ENCODE measurements at regions not wholly inside any gene's neighbourhood (a gene's known extent, or its start where the extent isn't known, plus 50 kb on each side); places are given as distances from the start of the nearest gene placed in this dataset.
"Not testable (repeated sequence)": the region's sequence is repeated elsewhere in the genome, so short reads cannot be mapped to it uniquely, and the experiment has no call there.

- not testable (repeated sequence) for DNase-seq (ENCODE audit: low spot score); H3K9me3 ChIP-seq (ENCODE audit: control insufficient read depth in 4 of 4, low read length in 3 of 4); H3K36me3 ChIP-seq (ENCODE audit: control insufficient read depth in 4 of 4, insufficient read depth in 3 of 4, low read depth in 1 of 4, low read length in 3 of 4); H3K9ac ChIP-seq (ENCODE audit: low read depth in 1 of 2, low read length in 2 of 2); H3K4me1 ChIP-seq (ENCODE audit: control insufficient read depth in 4 of 4, insufficient read depth in 4 of 4, low read length in 3 of 4); H3K27ac ChIP-seq (ENCODE audit: low read depth in 1 of 2, low read length in 2 of 2); H3K4me3 ChIP-seq (ENCODE audit: low read depth in 1 of 3, low read length in 3 of 3); H3K27me3 ChIP-seq (ENCODE audit: control insufficient read depth in 4 of 4, insufficient read depth in 4 of 4, low read length in 3 of 4)
- 71% methylated on average over 3 of the region's 6 CpGs for WGBS
Measured at GRCh38 chr9:66782010-66782409, 118.5 kb upstream of the ZNF658 start.

GRCh38 chr9:66785603-66786002 lies 114.9 kb upstream of the ZNF658 start:
- not testable (repeated sequence) for H3K9me3 ChIP-seq (ENCODE audit: control insufficient read depth in 4 of 4, low read length in 3 of 4); H3K36me3 ChIP-seq (ENCODE audit: control insufficient read depth in 4 of 4, insufficient read depth in 3 of 4, low read depth in 1 of 4, low read length in 3 of 4); H3K27ac ChIP-seq (ENCODE audit: low read depth in 1 of 2, low read length in 2 of 2); H3K4me3 ChIP-seq (ENCODE audit: low read depth in 1 of 3, low read length in 3 of 3); H3K27me3 ChIP-seq (ENCODE audit: control insufficient read depth in 4 of 4, insufficient read depth in 4 of 4, low read length in 3 of 4); H3K4me1 ChIP-seq (ENCODE audit: control insufficient read depth in 4 of 4, insufficient read depth in 4 of 4, low read length in 3 of 4); DNase-seq (ENCODE audit: low spot score); H3K9ac ChIP-seq (ENCODE audit: low read depth in 1 of 2, low read length in 2 of 2)
- WGBS, result 63% methylated on average over 3 of the region's 3 CpGs

DNA sequence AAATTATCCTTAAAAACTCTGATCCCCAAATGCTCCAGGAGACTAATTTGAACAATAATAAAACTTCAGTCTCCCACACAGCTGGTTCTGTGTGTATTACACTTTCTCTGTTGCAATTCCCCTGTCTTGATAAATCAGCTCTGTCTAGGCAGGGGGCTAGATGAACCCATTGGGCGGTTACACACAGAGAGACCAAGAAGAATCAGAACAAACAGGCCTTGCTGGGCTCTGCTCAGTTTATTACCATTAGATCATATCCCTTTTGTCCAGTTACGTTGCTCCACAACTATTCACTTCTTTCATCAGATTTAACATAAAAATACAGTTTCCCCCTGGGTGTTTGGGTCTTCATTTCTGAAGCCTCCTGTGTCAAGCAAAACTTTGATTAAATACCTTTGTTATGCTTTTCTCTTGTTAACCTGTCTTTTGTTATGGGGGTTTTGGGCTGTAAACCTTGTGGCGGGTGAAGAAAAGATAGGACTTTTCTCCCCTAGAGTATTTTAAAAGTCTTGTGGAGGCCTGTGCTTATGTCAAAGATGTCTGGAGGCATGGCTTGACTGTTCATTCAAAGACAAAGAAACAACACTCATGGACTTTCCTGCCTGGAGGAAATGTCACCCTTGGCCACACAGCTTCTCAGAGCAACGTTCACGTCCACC lies 109.3 kb upstream of the ZNF658 start:
- WGBS, result 61% methylated on average over 1 of the region's 5 CpGs
- not testable (repeated sequence) for H3K9ac ChIP-seq (ENCODE audit: low read depth in 1 of 2, low read length in 2 of 2); DNase-seq (ENCODE audit: low spot score); H3K27ac ChIP-seq (ENCODE audit: low read depth in 1 of 2, low read length in 2 of 2); H3K36me3 ChIP-seq (ENCODE audit: control insufficient read depth in 4 of 4, insufficient read depth in 3 of 4, low read depth in 1 of 4, low read length in 3 of 4); H3K4me1 ChIP-seq (ENCODE audit: control insufficient read depth in 4 of 4, insufficient read depth in 4 of 4, low read length in 3 of 4); H3K27me3 ChIP-seq (ENCODE audit: control insufficient read depth in 4 of 4, insufficient read depth in 4 of 4, low read length in 3 of 4); H3K4me3 ChIP-seq (ENCODE audit: low read depth in 1 of 3, low read length in 3 of 3); H3K9me3 ChIP-seq (ENCODE audit: control insufficient read depth in 4 of 4, low read length in 3 of 4)

- H3K36me3 ChIP-seq (ENCODE audit: control insufficient read depth in 4 of 4, insufficient read depth in 3 of 4, low read depth in 1 of 4, low read length in 3 of 4); H3K27me3 ChIP-seq (ENCODE audit: control insufficient read depth in 4 of 4, insufficient read depth in 4 of 4, low read length in 3 of 4); H3K27ac ChIP-seq (ENCODE audit: low read depth in 1 of 2, low read length in 2 of 2); DNase-seq (ENCODE audit: low spot score); H3K9me3 ChIP-seq (ENCODE audit: control insufficient read depth in 4 of 4, low read length in 3 of 4); H3K4me3 ChIP-seq (ENCODE audit: low read depth in 1 of 3, low read length in 3 of 3); H3K9ac ChIP-seq (ENCODE audit: low read depth in 1 of 2, low read length in 2 of 2); H3K4me1 ChIP-seq (ENCODE audit: control insufficient read depth in 4 of 4, insufficient read depth in 4 of 4, low read length in 3 of 4): not testable (repeated sequence)
- 8% methylated on average over 1 of the region's 2 CpGs for WGBS
Measured at GRCh38 chr9:66794769-66795168, 105.8 kb upstream of the ZNF658 start.

- H3K27ac ChIP-seq (ENCODE audit: low read depth in 1 of 2, low read length in 2 of 2); H3K9me3 ChIP-seq (ENCODE audit: control insufficient read depth in 4 of 4, low read length in 3 of 4); H3K27me3 ChIP-seq (ENCODE audit: control insufficient read depth in 4 of 4, insufficient read depth in 4 of 4, low read length in 3 of 4); H3K4me1 ChIP-seq (ENCODE audit: control insufficient read depth in 4 of 4, insufficient read depth in 4 of 4, low read length in 3 of 4); H3K9ac ChIP-seq (ENCODE audit: low read depth in 1 of 2, low read length in 2 of 2); H3K4me3 ChIP-seq (ENCODE audit: low read depth in 1 of 3, low read length in 3 of 3); DNase-seq (ENCODE audit: low spot score); H3K36me3 ChIP-seq (ENCODE audit: control insufficient read depth in 4 of 4, insufficient read depth in 3 of 4, low read depth in 1 of 4, low read length in 3 of 4): not testable (repeated sequence)
- 53% methylated on average over 2 of the region's 3 CpGs for WGBS
Measured at GRCh38 chr9:66795723-66796503, 104.6 kb upstream of the ZNF658 start.

DNA sequence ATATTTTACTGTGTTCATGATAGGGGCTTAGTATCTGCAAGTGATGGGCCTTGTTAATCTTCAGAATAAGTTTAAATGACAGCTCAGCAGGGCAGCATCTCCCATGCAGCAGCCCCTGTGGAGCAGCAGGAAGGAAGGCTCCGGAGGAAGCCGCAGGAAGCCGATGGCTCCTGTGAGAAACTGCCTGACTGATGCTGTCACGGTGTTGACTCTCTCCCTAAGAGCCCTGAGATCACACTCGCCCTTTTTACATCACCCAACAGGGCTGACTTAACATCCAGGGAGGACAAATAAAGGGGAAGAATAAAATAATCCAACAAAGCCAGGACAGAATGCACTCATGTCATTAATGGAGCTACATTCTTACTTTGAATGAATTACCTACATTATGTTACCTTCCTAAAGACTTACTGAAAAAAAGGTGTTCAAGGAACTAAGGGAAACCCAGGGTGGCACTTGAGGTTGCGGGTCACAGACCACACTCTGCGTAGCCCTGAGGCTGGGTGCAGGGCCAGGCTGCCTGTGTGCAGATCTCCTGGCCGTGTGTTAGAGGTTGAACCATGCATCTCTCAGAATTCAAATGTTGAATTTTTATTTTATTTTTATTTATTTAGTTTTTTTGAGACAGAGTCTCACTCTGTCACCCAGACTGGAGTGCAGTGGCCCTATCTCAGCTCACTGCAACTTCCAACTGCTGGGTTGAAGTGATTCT lies 102.5 kb upstream of the ZNF658 start:
- H3K4me3 ChIP-seq (ENCODE audit: low read depth in 1 of 3, low read length in 3 of 3); H3K4me1 ChIP-seq (ENCODE audit: control insufficient read depth in 4 of 4, insufficient read depth in 4 of 4, low read length in 3 of 4); H3K27me3 ChIP-seq (ENCODE audit: control insufficient read depth in 4 of 4, insufficient read depth in 4 of 4, low read length in 3 of 4); H3K27ac ChIP-seq (ENCODE audit: low read depth in 1 of 2, low read length in 2 of 2); DNase-seq (ENCODE audit: low spot score); H3K9ac ChIP-seq (ENCODE audit: low read depth in 1 of 2, low read length in 2 of 2); H3K36me3 ChIP-seq (ENCODE audit: control insufficient read depth in 4 of 4, insufficient read depth in 3 of 4, low read depth in 1 of 4, low read length in 3 of 4); H3K9me3 ChIP-seq (ENCODE audit: control insufficient read depth in 4 of 4, low read length in 3 of 4): not testable (repeated sequence)
- 37% methylated on average over 8 of the region's 8 CpGs for WGBS

DNA sequence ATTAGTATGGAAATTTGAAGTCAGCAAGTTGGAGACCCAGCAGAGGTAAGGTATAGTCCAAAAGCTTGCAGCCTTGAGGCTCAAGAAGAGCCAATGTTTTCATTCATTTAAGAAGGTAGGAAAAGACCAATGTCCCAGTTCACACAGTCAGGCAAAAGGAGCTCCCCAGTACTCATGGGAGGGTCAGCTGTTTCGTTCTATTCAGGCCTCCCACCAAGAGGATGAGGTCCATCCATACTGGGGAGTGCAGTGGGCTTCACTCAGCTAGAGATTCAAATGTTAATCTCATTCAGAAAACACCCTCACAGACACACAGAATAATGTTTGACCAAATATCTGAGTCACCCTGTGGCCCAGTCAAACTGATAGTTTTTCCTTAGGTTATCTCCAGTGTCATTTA lies 96.9 kb upstream of the ZNF658 start:
- H3K4me3 ChIP-seq (ENCODE audit: low read depth in 1 of 3, low read length in 3 of 3); H3K27me3 ChIP-seq (ENCODE audit: control insufficient read depth in 4 of 4, insufficient read depth in 4 of 4, low read length in 3 of 4); DNase-seq (ENCODE audit: low spot score); H3K36me3 ChIP-seq (ENCODE audit: control insufficient read depth in 4 of 4, insufficient read depth in 3 of 4, low read depth in 1 of 4, low read length in 3 of 4); H3K4me1 ChIP-seq (ENCODE audit: control insufficient read depth in 4 of 4, insufficient read depth in 4 of 4, low read length in 3 of 4); H3K9me3 ChIP-seq (ENCODE audit: control insufficient read depth in 4 of 4, low read length in 3 of 4); H3K9ac ChIP-seq (ENCODE audit: low read depth in 1 of 2, low read length in 2 of 2); H3K27ac ChIP-seq (ENCODE audit: low read depth in 1 of 2, low read length in 2 of 2): not testable (repeated sequence)
- 23% methylated on average over 1 of the region's 1 CpG for WGBS

- H3K36me3 ChIP-seq (ENCODE audit: control insufficient read depth in 4 of 4, insufficient read depth in 3 of 4, low read depth in 1 of 4, low read length in 3 of 4); H3K27ac ChIP-seq (ENCODE audit: low read depth in 1 of 2, low read length in 2 of 2); H3K4me3 ChIP-seq (ENCODE audit: low read depth in 1 of 3, low read length in 3 of 3); H3K27me3 ChIP-seq (ENCODE audit: control insufficient read depth in 4 of 4, insufficient read depth in 4 of 4, low read length in 3 of 4); H3K9ac ChIP-seq (ENCODE audit: low read depth in 1 of 2, low read length in 2 of 2); H3K9me3 ChIP-seq (ENCODE audit: control insufficient read depth in 4 of 4, low read length in 3 of 4); H3K4me1 ChIP-seq (ENCODE audit: control insufficient read depth in 4 of 4, insufficient read depth in 4 of 4, low read length in 3 of 4); DNase-seq (ENCODE audit: low spot score): not testable (repeated sequence)
Measured at GRCh38 chr9:66810247-66810646, 90.3 kb upstream of the ZNF658 start.

Data from liver (tissue), 6 donors.